HepG2 (cell line): ENCODE measurements at regions not wholly inside any gene's neighbourhood (a gene's known extent, or its start where the extent isn't known, plus 50 kb on each side); places are given as distances from the start of the nearest gene placed in this dataset.

Experiments
- ARNT2 ChIP-seq: sonication (generic); formaldehyde crosslinking; IDR thresholded peaks from 2 replicates; pipeline ENCODE4 v1.8.0; 2022; ENCODE audit warnings: mild to moderate bottlenecking, low read depth, missing genetic modification reagents, moderate library complexity
- MNT ChIP-seq: fragments of 450-650 bp; IDR thresholded peaks from 2 replicates; pipeline ENCODE4 v1.6.1; 2016
- SOX13 ChIP-seq, 3 experiments: fragments of 450-650 bp in 1 of 3; sonication (generic) in 1 of 3; formaldehyde crosslinking in 1 of 3; IDR thresholded peaks in 2 of 3; conservative IDR thresholded peaks in 1 of 3; 2 replicates each; pipeline versions ENCODE4 v1.5.0 to v1.6.1; 2016 to 2020; ENCODE audit warnings: antibody characterized with exemption in 1 of 3, mild to moderate bottlenecking in 1 of 3, missing compliant biosample characterization in 1 of 3, missing genetic modification reagents in 1 of 3, moderate library complexity in 1 of 3
- ZNF225 ChIP-seq: sonication (generic); formaldehyde crosslinking; IDR thresholded peaks from 2 replicates; pipeline ENCODE4 v1.4.0; 2020; ENCODE audit warnings: mild to moderate bottlenecking, missing genetic modification reagents
- ZNF318 ChIP-seq: sonication (generic); formaldehyde crosslinking; IDR thresholded peaks from 2 replicates; pipeline ENCODE4 v1.4.0; 2020; ENCODE audit warnings: mild to moderate bottlenecking, missing genetic modification reagents
- ZNF646 ChIP-seq: sonication (generic); formaldehyde crosslinking; IDR thresholded peaks from 2 replicates; pipeline ENCODE4 v1.9.0; 2021; ENCODE audit warnings: mild to moderate bottlenecking, missing genetic modification reagents
- ZNF770 ChIP-seq: sonication (generic); formaldehyde crosslinking; IDR thresholded peaks from 2 replicates; pipeline ENCODE4 v1.5.0; 2020; ENCODE audit warnings: mild to moderate bottlenecking, missing genetic modification reagents
- TF ChIP-seq, protein P1 (sequence below): sonication (generic); formaldehyde crosslinking; IDR thresholded peaks from 2 replicates; pipeline ENCODE4 v1.9.0; 2021; ENCODE audit warnings: missing genetic modification reagents, borderline replicate concordance

- TF ChIP-seq ZNF318 = no peak
- no peak for TF ChIP-seq SOX13 (IDR thresholded peaks at IDR 0.05)
- 0 out of 4 replicates have a peak, but pooled peaks of 1 of the 2 experiments have one; percentile 10 for TF ChIP-seq SOX13 (CRISPR knock-in tag; conservative IDR thresholded peaks at IDR 0.05 in 1 of 2, IDR thresholded peaks at IDR 0.05 in 1 of 2)
- no peak for TF ChIP-seq ZNF225
- TF ChIP-seq ZNF770 (CRISPR knock-in tag) = no peak
- no peak for TF ChIP-seq ZNF646 (CRISPR knock-in tag)
- TF ChIP-seq ARNT2 = no peak
- TF ChIP-seq, protein P1, sequence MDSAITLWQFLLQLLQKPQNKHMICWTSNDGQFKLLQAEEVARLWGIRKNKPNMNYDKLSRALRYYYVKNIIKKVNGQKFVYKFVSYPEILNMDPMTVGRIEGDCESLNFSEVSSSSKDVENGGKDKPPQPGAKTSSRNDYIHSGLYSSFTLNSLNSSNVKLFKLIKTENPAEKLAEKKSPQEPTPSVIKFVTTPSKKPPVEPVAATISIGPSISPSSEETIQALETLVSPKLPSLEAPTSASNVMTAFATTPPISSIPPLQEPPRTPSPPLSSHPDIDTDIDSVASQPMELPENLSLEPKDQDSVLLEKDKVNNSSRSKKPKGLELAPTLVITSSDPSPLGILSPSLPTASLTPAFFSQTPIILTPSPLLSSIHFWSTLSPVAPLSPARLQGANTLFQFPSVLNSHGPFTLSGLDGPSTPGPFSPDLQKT (CRISPR knock-in tag) = no peak
- TF ChIP-seq MNT = no peak
These were observed 105.6 kb upstream of the HES1 start (continued) for GRCh38 chr3:194030372-194030771.
